HG03103 (cell line): ENCODE measurements at regions not wholly inside any gene's neighbourhood (a gene's known extent, or its start where the extent isn't known, plus 50 kb on each side); places are given as distances from the start of the nearest gene placed in this dataset.
"Not testable (repeated sequence)": the region's sequence is repeated elsewhere in the genome, so short reads cannot be mapped to it uniquely, and the experiment has no call there.

Source experiments
- ATAC-seq: cut with Tn5 transposase; IDR thresholded peaks from one replicate; pipeline ENCODE4 v1.9.1; 2021; ENCODE audit warnings: low read depth; ENCODE audit not compliant: unreplicated experiment

DNA sequence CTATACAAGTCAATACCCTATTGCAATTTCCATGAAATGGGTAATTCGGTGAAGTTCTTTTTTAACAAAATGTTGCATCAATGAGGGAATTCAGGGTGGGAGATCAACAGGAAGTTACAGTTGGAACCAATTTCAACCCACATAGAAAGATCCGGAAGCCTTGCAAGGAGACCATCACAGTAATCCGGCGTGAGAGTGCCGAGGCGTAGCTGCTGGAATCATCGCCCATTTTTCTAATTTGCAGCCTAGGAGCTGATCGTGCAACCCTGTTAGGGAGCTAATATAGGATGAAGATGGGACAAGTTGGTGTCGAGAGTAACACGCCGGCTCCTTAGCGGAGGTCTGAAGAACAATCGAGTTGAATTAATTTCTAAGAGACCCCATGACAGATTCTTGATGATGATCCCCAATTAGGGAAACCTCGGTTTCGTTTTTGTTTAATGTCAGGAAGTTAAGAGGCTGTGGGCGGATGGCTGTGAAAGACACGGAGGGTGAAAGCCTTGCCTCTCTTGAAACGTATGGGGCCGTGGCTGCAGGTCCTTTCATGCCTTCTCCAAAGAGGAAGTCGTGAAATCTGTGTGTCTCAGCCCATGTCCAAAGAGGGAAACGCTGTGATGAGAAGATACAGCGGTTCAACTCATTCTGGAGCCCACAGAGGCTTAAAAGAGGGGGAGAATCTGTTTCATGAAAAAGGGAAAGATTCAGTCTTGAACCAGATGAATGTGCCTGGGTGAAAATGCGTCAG, 51.2 kb upstream of the CARD11 start:
- ATAC-seq = peak; percentile 45

DNA sequence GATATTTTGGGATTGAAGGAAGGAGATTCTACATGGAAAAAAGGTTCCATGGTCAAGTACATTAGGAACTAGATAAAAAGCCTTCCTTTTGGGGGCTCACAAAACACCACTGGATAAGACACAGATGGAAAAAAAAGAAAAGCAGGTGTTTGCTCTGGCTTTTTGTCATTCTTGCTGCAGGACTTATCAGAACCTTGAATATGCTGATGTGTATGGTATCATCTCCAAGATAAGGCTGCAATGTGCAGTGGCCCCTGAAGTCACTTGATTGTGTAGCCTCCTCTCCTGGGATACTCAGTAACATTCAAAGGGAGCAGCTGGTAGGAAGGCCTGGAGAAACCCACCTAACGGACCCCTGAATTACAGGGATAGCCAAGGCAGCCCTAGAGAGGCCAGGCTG, 54.1 kb upstream of the CARD11 start:
- no peak for ATAC-seq

DNA sequence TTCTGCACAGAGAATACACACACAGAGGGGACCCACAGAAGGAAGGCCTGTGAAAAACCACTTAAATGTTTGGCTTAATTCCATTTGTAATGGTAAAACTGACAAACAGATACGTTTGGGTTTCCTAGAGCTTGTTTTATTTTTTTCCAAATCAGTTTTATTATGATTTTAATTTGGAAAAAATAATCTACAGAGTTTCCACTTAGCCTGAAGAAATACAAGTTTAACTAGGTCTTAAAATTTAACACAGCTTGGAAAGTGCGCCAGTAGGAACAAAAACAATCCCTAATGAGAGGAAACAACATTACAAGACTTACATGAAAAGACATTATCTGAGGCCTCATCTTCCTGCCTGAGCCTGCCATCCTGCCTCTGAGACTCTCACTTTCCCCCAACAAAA, 58.5 kb upstream of the CARD11 start:
- no peak for ATAC-seq

- ATAC-seq = no peak
These were observed 60.1 kb upstream of the CARD11 start for GRCh38 chr7:3103614-3104398.

- no peak for ATAC-seq
These were observed 62.2 kb upstream of the CARD11 start for GRCh38 chr7:3105856-3106255.

- no peak for ATAC-seq
These were observed 62.7 kb upstream of the CARD11 start for GRCh38 chr7:3106361-3106826.

- ATAC-seq = no peak
These were observed 63.6 kb upstream of the CARD11 start for GRCh38 chr7:3107228-3107763.

DNA sequence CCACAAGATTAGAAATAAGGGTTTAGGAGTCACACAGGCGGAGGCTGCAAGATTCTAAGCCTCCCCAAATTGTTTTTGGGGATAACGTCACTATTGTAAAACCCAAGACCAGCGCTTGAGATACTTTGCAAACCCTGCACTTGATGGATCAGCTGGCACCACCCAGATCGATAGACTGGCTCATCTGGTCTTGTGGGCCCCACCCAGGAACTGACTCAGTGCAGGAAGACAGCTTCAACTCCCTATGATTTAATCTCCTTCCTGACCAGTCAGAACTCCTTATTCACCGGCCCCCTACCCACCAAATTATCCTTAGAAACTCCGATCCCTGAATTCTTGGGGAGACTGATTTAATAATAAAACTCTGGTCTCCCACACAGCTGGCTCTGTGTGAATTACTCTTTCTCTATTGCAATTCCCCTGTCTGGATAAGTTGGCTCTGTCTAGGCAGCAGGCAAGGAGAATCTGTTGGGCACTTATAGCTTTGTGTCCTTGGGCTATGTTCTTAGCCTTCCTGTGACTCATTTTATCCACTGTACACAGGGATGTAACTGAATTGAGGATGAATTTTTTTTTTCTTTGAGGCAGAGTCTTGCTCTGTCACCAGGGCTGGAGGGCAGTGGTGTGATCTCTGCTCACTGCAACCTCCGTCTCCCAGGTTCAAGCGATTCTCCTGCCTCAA, 64.4 kb upstream of the CARD11 start:
- no peak for ATAC-seq

GRCh38 chr7:3109311-3109915, 65.7 kb upstream of the CARD11 start:
- ATAC-seq = no peak

- no peak for ATAC-seq
These were observed 68.9 kb upstream of the CARD11 start for GRCh38 chr7:3112479-3113134.

GRCh38 chr7:3114917-3115316, 71.2 kb upstream of the CARD11 start:
- ATAC-seq = no peak

GRCh38 chr7:3117081-3117480, 73.4 kb upstream of the CARD11 start:
- ATAC-seq = no peak

- ATAC-seq = no peak
These were observed 74.0 kb upstream of the CARD11 start for GRCh38 chr7:3117488-3118231.

GRCh38 chr7:3119352-3119927, 75.8 kb upstream of the CARD11 start:
- not testable (repeated sequence) for ATAC-seq

- no peak for ATAC-seq
These were observed 76.3 kb upstream of the CARD11 start for GRCh38 chr7:3119963-3120362.

DNA sequence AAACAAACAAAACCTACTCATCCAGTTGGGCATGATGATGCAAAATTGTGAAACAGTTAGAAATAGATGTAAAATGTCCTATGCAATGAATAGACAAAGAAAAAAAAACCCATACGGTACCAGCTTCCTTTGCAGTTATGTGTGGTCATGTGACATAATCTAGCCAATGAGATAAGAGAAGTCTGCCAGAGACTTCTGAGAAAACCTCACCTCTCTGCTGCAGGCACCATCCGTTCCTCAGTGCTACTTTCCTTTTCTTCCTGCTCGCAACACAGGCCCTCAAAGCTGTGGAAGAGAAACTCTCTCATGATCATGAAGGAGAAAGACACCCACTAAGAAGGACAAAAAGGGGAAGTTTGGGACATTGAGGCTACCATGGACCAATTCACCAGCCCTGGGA, 76.8 kb upstream of the CARD11 start:
- no peak for ATAC-seq

DNA sequence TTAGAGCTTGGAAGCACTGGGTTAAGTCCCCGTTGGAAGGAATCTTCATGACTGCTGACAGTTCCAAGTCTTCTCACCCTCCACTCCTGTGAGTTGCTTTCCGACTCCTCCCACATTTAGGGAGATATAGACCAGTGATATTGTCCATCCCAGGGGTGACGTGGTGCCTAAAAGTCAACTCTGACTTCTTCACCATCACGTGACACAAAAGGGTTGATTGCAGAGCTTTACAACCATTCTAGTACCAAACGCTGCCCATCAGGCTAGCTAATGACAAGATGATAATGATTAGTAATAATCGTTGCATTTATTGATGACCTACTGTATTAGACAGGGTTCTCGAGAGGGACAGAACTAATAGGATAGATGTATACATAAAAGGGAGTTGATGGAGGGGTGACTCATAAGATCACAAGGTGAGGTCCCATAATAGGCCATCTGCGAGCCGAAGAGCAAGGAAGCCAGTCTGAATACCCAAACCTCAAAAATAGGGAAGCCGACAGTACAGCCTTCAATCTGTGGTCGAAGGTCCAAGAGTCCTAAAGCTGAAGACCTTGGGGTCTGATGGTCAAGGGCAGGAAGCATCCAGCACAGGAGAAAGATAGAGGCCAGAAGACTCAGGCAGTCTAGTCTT, 85.3 kb upstream of the CARD11 start:
- no peak for ATAC-seq

- ATAC-seq = no peak
These were observed 90.2 kb upstream of the CARD11 start for GRCh38 chr7:3133811-3134385.
